Stimulated activated CD8-positive, alpha-beta memory T cell treated with anti-CD3 and anti-CD28 coated beads, Interleukin-15, amount 100 ng/mL, for 4 hours (primary cell): ENCODE measurements at regions not wholly inside any gene's neighbourhood (a gene's known extent, or its start where the extent isn't known, plus 50 kb on each side); places are given as distances from the start of the nearest gene placed in this dataset.

ENCODE experiments used
- DNase-seq, 2 donors: peaks; one replicate each; pipeline ENCODE4 v3.0.0-alpha.2; 2020; ENCODE audit warnings: low read depth in 2 of 2

- no peak for DNase-seq
Observed at GRCh38 chr1:229031061-229031460, 239.8 kb upstream of the RAB4A start.

- no peak for DNase-seq
Observed at GRCh38 chr1:229031481-229032341, 239.2 kb upstream of the RAB4A start.

GRCh38 chr1:229032375-229032774 is 238.5 kb upstream of the RAB4A start:
- no peak for DNase-seq

- no peak for DNase-seq
Observed at GRCh38 chr1:229033480-229033879, 237.4 kb upstream of the RAB4A start.

GRCh38 chr1:229034342-229034741 is 236.6 kb upstream of the RAB4A start:
- DNase-seq: no peak

- no peak for DNase-seq
Observed at GRCh38 chr1:229035054-229035747, 235.7 kb upstream of the RAB4A start.

GRCh38 chr1:229035748-229036082 is 235.2 kb upstream of the RAB4A start:
- DNase-seq: no peak

GRCh38 chr1:229037806-229038405 is 233.0 kb upstream of the RAB4A start:
- DNase-seq: no peak

GRCh38 chr1:229040630-229041358 is 230.1 kb upstream of the RAB4A start:
- DNase-seq: no peak

GRCh38 chr1:229041946-229042345 is 229.0 kb upstream of the RAB4A start:
- DNase-seq: no peak

- DNase-seq: no peak
Observed at GRCh38 chr1:229042482-229042881, 228.4 kb upstream of the RAB4A start.

- DNase-seq: no peak
Observed at GRCh38 chr1:229043115-229043514, 227.8 kb upstream of the RAB4A start.

- no peak for DNase-seq
Observed at GRCh38 chr1:229046251-229046853, 224.6 kb upstream of the RAB4A start.

- DNase-seq: no peak
Observed at GRCh38 chr1:229047161-229047839, 223.6 kb upstream of the RAB4A start.

GRCh38 chr1:229047840-229048620 is 222.9 kb upstream of the RAB4A start:
- DNase-seq: no peak

- no peak for DNase-seq
Observed at GRCh38 chr1:229048896-229049295, 222.0 kb upstream of the RAB4A start.

- DNase-seq: no peak
Observed at GRCh38 chr1:229056046-229056445, 214.9 kb upstream of the RAB4A start.

GRCh38 chr1:229058111-229058561 is 212.8 kb upstream of the RAB4A start:
- peak in 1 of 2 donors; percentile 32 for DNase-seq

- DNase-seq: no peak
Observed at GRCh38 chr1:229058729-229059128, 212.2 kb upstream of the RAB4A start.
